NCI-H82 treated with DMSO at 0.1 percent for 48 hours (cell line): ENCODE measurements at regions not wholly inside any gene's neighbourhood (a gene's known extent, or its start where the extent isn't known, plus 50 kb on each side); places are given as distances from the start of the nearest gene placed in this dataset.
"Not testable (repeated sequence)": the region's sequence is repeated elsewhere in the genome, so short reads cannot be mapped to it uniquely, and the experiment has no call there.

Source experiments
- DNase-seq: peaks from one replicate; lab custom pipeline; 2025; ENCODE audit not compliant: unreplicated experiment; lab: John Stamatoyannopoulos, UW

- DNase-seq = no peak
These were observed 418.3 kb upstream of the POU3F2 start for GRCh38 chr6:98416027-98416426.

DNA sequence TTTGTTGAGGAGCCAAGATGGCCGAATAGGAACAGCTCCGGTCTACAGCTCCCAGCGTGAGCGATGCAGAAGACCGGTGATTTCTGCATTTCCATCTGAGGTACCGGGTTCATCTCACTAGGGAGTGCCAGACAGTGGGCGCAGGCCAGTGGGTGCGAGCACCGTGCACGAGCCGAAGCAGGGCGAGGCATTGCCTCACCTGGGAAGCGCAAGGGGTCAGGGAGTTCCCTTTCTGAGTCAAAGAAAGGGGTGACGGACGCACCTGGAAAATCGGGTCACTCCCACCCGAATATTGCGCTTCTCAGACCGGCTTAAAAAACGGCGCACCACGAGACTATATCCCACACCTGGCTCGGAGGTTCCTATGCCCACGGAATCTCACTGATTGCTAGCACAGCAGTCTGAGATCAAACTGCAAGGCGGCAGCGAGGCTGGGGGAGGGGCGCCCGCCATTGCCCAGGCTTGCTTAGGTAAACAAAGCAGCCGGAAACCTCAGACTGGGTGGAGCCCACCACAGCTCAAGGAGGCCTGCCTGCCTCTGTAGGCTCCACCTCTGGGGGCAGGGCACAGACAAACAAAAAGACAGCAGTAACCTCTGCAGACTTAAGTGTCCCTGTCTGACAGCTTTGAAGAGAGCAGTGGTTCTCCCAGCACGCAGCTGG lies 417.7 kb upstream of the POU3F2 start:
- not testable (repeated sequence) for DNase-seq

- no peak for DNase-seq
These were observed 400.9 kb upstream of the POU3F2 start for GRCh38 chr6:98433325-98434056.

DNA sequence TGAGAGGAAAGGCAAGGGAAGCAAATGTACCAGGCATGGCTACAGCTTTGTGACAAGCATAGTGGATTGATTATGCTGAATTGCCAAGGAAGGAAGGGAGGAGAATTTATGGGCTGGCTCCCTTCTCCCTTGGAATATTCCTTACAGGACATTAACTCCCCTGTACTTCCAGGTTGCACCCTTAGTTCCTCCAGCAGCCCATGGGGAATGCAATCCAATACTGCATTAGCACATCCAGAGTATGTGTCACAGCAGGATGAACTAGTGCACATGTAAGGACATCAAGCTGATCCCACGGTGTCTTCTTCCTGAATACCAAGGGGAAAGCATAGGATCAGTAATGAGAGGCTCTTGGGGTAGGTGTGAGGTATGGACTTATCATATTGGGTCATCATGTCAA lies 390.7 kb upstream of the POU3F2 start:
- no peak for DNase-seq

DNA sequence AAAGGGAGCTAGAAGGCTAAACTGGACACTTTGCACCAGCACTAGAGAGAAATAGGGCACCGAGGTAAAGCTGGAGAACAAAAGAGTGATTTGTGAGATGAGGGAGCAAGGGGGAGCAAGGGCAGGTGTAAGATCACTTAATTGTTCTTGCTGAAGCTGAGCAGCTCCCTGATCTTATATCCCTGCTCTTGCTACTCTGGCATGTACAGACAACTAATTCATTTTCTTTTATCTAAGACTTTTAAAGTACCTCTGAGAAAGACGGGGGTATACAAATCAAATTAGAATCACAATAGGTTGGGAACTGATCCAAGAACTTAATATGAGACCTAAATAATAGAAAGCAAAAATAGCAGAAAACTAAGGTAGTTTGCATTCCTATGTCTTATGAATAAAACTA lies 381.7 kb upstream of the POU3F2 start:
- no peak for DNase-seq

- no peak for DNase-seq
These were observed 379.5 kb upstream of the POU3F2 start for GRCh38 chr6:98454809-98455322.

GRCh38 chr6:98458708-98459107 lies 375.7 kb upstream of the POU3F2 start:
- no peak for DNase-seq

DNA sequence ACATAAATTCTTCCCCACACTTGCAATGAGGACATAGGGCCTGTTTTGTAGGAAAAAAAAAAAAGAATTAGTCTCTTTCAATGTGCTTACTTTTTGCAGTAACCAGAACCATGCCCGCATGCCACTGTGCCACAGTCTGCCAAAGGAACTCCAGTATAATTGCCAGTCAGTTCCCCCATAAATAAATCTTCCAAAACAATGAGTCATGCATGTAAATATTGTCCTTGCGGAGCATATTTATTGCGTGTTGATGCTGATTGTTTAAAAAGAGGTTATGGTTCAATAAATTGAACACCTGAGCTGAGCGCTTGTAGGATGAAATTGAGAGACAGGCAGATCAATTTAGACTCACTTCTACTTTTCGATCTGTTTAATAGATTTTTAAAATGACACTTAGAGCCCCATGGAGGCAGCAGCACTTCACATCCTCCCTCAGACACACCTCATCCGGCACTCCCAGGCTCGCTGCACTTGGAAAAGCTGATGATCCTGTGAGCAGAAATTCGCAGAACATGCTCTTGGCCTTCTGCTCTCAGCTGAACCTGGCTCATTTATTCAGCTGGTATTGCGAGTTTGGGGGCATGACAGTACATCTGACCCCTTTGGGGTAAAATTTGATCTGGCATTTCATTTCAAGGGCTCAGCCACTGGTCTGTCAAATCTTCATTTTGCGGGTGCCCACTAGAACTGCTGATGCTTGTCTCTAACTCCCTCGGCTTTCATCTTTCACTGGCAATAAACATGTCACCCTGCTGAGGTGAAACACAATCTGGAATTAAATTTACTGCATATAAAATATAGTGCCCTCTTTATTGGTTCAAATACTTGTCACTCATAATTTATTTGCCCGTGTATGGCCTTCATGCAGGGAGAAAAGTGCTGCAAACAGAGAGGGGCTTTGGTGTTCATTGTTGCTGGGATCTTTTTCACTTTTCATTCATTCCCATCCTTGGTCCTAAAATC lies 371.1 kb upstream of the POU3F2 start:
- no peak for DNase-seq

DNA sequence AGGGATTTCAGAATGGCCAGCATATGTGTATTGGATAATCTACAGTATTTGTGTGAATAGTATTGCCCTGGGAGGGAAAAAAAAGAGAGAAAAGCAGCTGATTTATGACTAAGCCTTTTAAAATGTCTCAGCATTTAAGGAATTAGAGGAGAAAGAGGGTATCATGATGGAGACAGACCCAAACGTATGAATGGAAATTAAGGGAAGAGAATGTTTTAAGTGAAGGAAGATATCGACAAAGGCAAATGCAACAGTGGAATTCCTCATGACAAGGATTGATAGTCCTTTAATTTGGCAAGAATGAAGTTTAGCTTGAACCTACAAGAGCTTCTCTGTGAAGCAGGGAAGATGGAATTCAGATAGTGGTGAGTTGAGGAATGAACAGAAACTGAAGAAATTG lies 367.3 kb upstream of the POU3F2 start:
- no peak for DNase-seq

GRCh38 chr6:98467902-98468301 lies 366.5 kb upstream of the POU3F2 start:
- no peak for DNase-seq

- DNase-seq = no peak
These were observed 365.2 kb upstream of the POU3F2 start for GRCh38 chr6:98469141-98469540.

DNA sequence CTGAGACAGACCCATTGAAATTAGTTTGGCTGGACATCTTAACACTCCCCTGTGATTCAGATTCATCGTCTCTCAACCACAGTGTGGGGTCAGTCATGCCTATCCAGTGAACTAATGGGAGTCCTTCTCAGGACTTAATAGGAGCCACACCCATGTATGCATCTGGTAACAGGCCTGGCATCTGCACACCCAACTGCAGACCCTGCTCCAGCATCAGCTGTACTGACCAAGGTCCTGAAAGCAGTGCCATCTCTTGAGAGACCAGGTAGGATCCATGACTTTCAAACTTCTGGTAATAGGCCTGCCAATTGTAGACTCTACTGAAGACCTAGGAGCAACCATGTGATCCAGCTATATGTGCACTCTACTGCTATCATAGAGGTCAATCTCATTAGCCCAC lies 363.6 kb upstream of the POU3F2 start:
- DNase-seq = no peak

GRCh38 chr6:98471444-98471843 lies 362.9 kb upstream of the POU3F2 start:
- DNase-seq = no peak

DNA sequence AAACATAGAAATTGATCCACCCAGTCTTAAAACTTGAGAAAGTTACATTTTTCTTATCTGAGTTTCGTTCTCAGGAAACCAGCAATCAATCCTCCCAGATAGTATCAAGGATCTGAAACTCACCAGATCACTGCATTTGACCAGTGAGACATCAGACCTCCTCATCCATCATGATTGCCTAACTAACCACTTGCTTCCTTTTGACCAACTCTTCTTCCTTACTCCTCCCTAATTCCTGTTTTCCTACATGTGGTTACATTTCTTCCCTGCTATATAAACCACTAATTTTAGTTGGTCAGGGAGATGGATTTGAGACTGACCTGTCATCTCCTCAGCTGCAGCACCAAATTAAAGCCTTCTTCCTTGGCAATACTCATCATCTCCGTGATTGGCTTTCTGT lies 357.1 kb upstream of the POU3F2 start:
- DNase-seq = no peak

- DNase-seq = no peak
These were observed 349.7 kb upstream of the POU3F2 start for GRCh38 chr6:98484696-98485095.

DNA sequence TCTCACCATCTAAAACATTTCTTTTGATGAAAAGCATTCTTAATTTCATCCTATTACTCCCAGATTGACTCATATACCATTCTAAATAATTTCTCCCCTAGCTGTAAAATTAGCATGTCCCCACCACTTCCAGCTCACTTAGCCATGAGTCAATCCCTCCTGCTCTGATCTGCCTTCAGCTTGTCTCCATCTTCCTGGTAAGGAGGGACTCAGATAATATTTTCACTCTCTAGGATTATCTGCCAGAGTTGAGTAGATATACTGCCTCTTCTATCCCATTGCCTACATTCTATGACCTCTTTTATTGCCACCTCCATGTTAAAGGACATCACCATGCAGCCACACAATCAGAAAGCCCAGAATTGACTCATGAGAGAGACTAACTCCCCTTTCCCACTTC lies 348.8 kb upstream of the POU3F2 start:
- DNase-seq = no peak

DNA sequence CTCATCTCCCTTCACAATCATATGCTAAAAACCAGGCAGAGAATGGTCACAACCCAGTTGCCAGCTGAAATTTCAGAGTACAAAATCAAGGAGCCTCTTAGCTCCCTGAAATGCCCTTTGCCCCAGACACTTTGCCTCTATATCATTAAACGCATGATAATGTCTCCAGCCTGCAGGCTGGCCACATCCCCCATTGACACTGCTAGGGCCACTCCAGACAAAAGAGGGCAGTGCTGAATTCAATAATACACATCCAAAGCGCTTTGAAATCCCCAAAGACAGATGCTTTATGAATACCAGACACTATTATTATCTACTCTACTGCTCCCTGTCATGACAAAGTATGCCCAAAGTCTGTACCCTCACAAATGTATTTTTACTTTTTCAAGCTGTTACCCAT lies 348.3 kb upstream of the POU3F2 start:
- DNase-seq = no peak

DNA sequence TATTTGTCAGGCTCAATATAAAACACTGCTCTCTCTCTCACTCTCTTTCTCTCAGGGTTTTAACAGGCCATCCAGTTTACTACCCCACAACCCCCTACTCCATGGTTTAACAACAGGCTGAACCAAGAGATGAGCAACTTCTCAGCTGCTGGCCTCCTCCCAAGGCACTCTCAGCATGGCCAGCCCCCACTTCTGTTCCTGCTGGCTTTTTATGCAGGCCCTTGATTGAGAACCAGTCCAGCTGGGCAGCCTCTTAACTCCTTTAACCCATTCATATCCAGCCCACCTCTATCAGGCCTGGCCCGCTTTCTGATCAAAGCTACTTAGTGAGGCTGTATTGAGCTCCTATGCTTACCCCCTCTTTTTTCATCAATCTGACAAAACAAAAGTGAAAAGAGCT lies 346.8 kb upstream of the POU3F2 start:
- peak; percentile 13 for DNase-seq

DNA sequence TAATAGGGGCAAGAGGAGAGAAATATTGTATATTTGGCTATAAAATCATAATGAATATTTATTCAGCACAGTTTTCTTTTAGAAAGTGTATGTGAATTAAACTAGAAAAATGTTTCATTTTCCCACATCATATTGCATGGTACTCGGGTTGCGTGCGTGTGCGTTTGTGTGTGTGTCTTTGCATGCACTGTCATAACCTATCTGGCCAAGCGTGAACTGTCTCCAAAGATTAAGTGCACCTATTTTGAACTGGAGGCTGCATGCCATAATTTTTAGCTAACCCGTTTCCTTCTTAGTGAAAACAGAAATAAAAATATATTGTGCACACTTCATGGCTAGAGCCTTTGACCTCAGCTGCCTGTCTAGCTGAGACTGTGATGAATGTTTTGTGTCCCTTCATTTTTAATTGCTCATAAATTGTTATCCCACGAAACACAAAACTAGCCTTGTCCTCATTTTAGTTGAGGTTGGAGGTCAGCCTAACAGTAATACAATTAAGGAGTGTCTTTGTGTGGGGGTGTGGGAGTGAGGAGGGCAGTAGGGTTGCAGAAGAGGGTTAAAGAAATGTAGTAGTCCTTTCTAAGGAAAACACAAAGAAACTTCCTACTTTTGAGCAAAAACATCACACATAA lies 336.1 kb upstream of the POU3F2 start:
- no peak for DNase-seq

DNA sequence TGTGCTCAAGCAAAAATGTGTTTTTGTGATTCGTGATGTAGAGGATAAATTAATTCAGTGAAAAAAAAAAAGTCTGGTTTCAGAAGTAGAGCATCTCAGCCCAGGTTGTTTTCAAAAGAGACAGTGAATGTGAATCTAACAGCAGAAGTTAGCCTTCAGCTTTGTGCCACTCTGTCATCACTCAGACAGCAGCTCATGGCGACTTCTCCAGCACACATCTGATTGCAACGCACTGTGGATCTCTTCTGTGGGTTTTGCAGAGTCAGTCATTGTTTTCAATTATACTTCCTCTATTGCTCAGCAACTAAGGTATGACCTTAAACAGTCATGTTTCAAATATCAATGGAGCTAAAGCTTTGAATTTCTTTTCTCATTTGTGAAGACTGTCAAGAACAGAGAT lies 335.5 kb upstream of the POU3F2 start:
- DNase-seq = no peak

- DNase-seq = no peak
These were observed 320.2 kb upstream of the POU3F2 start for GRCh38 chr6:98514073-98514720.
